ENCODE measurements at regions not wholly inside any gene's neighbourhood (a gene's known extent, or its start where the extent isn't known, plus 50 kb on each side); places are given as distances from the start of the nearest gene placed in this dataset.

GRCh38 chr2:194725169-194725568, 931.9 kb upstream of the SLC39A10 start:
- no peak for DNase-seq (ENCODE audit: low read depth)
- TF ChIP-seq CTCF (conservative IDR thresholded peaks at IDR 0.05; ENCODE audit: low read depth, low read length): no peak
- H3K4me3 ChIP-seq (ENCODE audit: low read depth, low read length): no peak overlapping the region

DNA sequence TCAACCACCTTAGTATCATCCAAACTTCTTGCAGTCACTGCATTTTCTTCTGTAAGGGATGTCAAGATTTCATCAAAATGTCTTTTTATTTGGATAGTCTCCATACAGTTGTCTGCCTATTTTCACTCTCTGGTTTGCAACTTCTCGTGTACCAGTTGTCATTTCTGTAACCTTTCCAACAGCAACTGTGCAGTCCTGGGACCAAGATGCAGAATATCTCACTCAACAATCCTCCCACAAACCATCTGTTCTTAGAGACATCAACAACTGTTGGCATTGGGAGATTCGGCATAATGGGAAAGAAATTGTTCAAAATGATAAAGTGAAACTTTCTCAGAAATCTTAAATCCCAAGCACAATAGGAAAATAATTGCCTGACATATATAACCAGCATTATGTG, 933.6 kb upstream of the SLC39A10 start:
- no peak overlapping the region for H3K4me3 ChIP-seq (ENCODE audit: low read depth, low read length)
- DNase-seq (ENCODE audit: low read depth): no peak
- TF ChIP-seq CTCF (conservative IDR thresholded peaks at IDR 0.05; ENCODE audit: low read depth, low read length): no peak

DNA sequence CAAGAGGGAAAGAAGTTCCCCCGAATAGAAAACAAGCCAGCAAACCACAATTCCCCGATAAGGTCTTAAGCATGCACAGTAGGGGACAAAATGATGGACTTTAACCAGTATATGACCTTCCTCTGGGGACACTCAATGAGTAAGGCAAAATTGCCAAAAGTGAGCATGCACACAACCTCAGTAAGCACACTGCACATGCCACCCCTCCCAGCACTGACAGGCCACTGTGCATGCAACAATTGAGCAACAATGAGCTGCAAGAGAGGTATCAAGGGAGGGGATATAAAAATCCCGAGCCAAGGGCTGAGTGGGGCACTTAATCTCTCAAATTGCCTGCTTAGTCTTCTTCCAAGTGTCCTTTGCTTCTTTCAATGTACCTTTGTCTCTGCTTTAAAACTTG, 935.8 kb upstream of the SLC39A10 start:
- no peak for DNase-seq (ENCODE audit: low read depth)
- TF ChIP-seq CTCF (conservative IDR thresholded peaks at IDR 0.05; ENCODE audit: low read depth, low read length): no peak

DNA sequence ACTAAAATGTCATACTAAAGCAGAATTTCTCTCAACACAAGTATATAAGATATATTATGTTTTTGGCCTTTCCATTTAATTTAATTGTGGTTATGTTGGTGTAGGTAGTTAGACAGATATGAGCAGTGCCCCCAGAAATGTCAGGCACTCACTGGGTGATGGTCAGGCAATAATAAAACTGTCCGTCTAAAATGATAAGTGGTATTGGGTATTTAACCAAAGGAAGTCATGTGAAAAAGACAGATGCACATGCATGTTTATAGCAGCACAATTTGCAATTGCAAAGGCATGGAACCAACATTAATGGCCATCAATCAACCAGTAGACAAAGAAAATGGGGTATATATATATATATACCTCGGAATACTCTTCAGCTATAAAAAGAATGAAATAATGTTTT, 936.6 kb upstream of the SLC39A10 start:
- no peak for DNase-seq (ENCODE audit: low read depth)
- TF ChIP-seq CTCF (conservative IDR thresholded peaks at IDR 0.05; ENCODE audit: low read depth, low read length): no peak
- H3K4me3 ChIP-seq (ENCODE audit: low read depth, low read length): no peak overlapping the region

More for the DNA sequence above, 935.8 kb upstream of the SLC39A10 start:
- H3K4me3 ChIP-seq (ENCODE audit: low read depth, low read length): no peak overlapping the region

- H3K4me3 ChIP-seq (ENCODE audit: low read depth, low read length): no peak overlapping the region
- TF ChIP-seq CTCF (conservative IDR thresholded peaks at IDR 0.05; ENCODE audit: low read depth, low read length): no peak
- no peak for DNase-seq (ENCODE audit: low read depth)
These were observed 938.1 kb upstream of the SLC39A10 start for GRCh38 chr2:194718881-194719280.

DNA sequence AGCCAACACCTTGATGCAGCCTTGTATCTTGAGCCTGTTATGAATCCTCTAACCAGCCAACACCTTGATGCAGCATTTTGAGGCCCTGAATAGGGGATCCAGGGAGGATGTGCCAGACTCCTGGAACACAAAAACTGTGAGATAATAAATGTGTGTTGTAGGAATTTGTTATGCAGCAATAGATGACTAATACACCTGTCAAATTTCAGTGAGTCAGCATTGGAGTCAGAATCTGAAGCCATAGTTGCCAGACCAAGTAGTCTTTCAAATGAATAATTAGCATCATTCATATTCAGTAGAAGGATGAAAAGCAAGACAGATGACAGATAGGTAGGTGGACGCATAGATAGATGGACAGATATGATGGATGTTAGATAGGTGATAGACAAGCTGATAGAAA, 942.5 kb upstream of the SLC39A10 start:
- no peak for DNase-seq (ENCODE audit: low read depth)
- H3K4me3 ChIP-seq (ENCODE audit: low read depth, low read length): no peak overlapping the region
- no peak for TF ChIP-seq CTCF (conservative IDR thresholded peaks at IDR 0.05; ENCODE audit: low read depth, low read length)

GRCh38 chr2:194709840-194710239, 947.2 kb upstream of the SLC39A10 start:
- no peak for TF ChIP-seq CTCF (conservative IDR thresholded peaks at IDR 0.05; ENCODE audit: low read depth, low read length)
- H3K4me3 ChIP-seq (ENCODE audit: low read depth, low read length): no peak overlapping the region
- no peak for DNase-seq (ENCODE audit: low read depth)
